Adrenal gland (tissue), 5 donors: ENCODE measurements at regions not wholly inside any gene's neighbourhood (a gene's known extent, or its start where the extent isn't known, plus 50 kb on each side); places are given as distances from the start of the nearest gene placed in this dataset.

Source experiments
- CTCF ChIP-seq, 6 experiments: fragments of 450-650 bp in 4 of 6; fragments of 200-600 bp in 2 of 6; sonication (generic) in 1 of 6; IDR thresholded peaks; 1 replicate in 5 of 6; 2 replicates in 1 of 6; pipeline versions ENCODE4 v1.5.1 to v1.8.0; 2016 to 2021; ENCODE audit warnings: antibody characterized with exemption in 6 of 6, mild to moderate bottlenecking in 2 of 6, moderate library complexity in 1 of 6
- POLR2A ChIP-seq, 2 donors: fragments of 450-650 bp; IDR thresholded peaks; one replicate each; pipeline ENCODE4 v1.6.1; 2017; ENCODE audit warnings: antibody characterized with exemption in 2 of 2, mild to moderate bottlenecking in 2 of 2, moderate library complexity in 1 of 2
- donor health status: DM: no; HTN: no; CAD: no.

DNA sequence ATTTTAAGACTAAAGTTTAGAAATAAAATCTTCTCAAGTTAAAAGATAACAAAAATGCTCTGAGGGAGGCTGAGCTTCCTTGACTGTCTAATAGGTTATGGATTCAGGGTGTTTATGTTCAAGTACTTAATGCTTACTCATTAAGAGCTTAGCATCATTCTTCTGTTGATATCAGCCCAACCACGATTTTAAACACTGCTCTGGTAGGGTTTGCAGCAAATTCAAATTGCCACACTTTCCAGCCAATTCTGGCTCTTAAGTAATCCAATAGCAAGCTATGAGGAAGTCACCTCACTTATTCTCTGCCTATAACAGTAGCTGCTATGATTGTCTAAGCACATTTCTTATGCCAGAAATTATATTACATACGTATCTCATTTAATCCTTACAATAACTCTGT is 191.0 kb upstream of the KIF2A start:
- TF ChIP-seq POLR2A (IDR thresholded peaks at IDR 0.05) (no peak), CTCF (IDR thresholded peaks at IDR 0.05) (no peak)
